ENCODE measurements at regions not wholly inside any gene's neighbourhood (a gene's known extent, or its start where the extent isn't known, plus 50 kb on each side); places are given as distances from the start of the nearest gene placed in this dataset.

DNA sequence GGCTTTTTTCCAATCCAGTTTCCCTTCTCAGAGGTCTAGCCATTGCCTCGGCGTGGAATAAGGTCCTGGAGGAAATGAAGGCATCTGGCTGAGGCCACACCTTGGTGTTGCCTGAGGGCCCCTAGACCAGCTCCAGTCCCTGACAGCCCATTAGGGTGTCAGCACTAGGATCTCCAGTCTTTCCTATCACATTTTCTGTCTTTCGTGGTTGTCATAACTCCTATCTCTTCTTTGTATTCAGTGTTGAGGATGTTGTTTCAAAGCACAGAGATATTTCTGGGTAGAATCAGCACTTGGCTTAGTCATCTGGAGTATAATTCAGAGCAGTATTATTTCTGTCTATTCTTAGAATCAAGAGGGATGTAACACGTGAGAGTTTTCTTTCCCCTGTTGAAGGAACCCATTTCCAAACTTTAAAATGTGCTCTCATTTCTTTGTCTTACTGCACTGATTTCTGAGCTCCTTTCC, 844.3 kb downstream of the KCNT2 start:
- TF ChIP-seq, protein P1, sequence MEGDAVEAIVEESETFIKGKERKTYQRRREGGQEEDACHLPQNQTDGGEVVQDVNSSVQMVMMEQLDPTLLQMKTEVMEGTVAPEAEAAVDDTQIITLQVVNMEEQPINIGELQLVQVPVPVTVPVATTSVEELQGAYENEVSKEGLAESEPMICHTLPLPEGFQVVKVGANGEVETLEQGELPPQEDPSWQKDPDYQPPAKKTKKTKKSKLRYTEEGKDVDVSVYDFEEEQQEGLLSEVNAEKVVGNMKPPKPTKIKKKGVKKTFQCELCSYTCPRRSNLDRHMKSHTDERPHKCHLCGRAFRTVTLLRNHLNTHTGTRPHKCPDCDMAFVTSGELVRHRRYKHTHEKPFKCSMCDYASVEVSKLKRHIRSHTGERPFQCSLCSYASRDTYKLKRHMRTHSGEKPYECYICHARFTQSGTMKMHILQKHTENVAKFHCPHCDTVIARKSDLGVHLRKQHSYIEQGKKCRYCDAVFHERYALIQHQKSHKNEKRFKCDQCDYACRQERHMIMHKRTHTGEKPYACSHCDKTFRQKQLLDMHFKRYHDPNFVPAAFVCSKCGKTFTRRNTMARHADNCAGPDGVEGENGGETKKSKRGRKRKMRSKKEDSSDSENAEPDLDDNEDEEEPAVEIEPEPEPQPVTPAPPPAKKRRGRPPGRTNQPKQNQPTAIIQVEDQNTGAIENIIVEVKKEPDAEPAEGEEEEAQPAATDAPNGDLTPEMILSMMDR (IDR thresholded peaks at IDR 0.05; ENCODE audit: low read depth, low read length, poor library complexity, severe bottlenecking) = no peak
- TF ChIP-seq EZH2phosphoT487 (IDR thresholded peaks at IDR 0.05; ENCODE audit: borderline replicate concordance, low read length) = no peak
